Astrocyte (in vitro differentiated cells and primary cell): ENCODE measurements at regions not wholly inside any gene's neighbourhood (a gene's known extent, or its start where the extent isn't known, plus 50 kb on each side); places are given as distances from the start of the nearest gene placed in this dataset.
"Not testable (repeated sequence)": the region's sequence is repeated elsewhere in the genome, so short reads cannot be mapped to it uniquely, and the experiment has no call there.

Experiments used
- EZH2 ChIP-seq: IDR thresholded peaks from 2 replicates; pipeline ENCODE4 v1.6.1; 2012; ENCODE audit warnings: mild to moderate bottlenecking, low read length, inconsistent platforms; ENCODE audit not compliant: insufficient read depth
- TF ChIP-seq, protein P1 (sequence below): IDR thresholded peaks from 2 replicates; pipeline ENCODE4 v1.5.1; 2011; ENCODE audit warnings: low read depth, mild to moderate bottlenecking, inconsistent platforms, low read length, moderate library complexity; ENCODE audit not compliant: insufficient read depth

DNA sequence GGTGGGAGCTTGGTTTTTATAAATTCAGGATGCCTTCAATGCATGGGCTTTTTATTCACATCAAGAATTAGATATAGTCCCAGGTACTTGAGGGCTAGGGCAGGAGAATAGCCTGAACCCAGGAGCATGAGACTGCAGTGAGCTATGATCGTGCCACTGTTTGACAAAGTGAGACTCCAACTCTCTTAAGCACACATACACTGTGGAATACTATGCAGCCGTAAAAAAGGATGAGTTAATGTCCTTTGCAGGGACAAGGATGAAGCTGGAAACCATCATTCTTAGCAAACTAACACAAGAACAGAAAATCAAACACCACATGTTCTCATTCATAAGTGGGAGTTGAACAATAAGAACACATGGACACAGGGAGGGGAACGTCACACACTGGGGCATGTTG lies 470.0 kb downstream of the SETD4 start:
- TF ChIP-seq, protein P1, sequence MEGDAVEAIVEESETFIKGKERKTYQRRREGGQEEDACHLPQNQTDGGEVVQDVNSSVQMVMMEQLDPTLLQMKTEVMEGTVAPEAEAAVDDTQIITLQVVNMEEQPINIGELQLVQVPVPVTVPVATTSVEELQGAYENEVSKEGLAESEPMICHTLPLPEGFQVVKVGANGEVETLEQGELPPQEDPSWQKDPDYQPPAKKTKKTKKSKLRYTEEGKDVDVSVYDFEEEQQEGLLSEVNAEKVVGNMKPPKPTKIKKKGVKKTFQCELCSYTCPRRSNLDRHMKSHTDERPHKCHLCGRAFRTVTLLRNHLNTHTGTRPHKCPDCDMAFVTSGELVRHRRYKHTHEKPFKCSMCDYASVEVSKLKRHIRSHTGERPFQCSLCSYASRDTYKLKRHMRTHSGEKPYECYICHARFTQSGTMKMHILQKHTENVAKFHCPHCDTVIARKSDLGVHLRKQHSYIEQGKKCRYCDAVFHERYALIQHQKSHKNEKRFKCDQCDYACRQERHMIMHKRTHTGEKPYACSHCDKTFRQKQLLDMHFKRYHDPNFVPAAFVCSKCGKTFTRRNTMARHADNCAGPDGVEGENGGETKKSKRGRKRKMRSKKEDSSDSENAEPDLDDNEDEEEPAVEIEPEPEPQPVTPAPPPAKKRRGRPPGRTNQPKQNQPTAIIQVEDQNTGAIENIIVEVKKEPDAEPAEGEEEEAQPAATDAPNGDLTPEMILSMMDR, result not testable (repeated sequence)
- not testable (repeated sequence) for TF ChIP-seq EZH2
